ENCODE measurements at regions not wholly inside any gene's neighbourhood (a gene's known extent, or its start where the extent isn't known, plus 50 kb on each side); places are given as distances from the start of the nearest gene placed in this dataset.

DNA sequence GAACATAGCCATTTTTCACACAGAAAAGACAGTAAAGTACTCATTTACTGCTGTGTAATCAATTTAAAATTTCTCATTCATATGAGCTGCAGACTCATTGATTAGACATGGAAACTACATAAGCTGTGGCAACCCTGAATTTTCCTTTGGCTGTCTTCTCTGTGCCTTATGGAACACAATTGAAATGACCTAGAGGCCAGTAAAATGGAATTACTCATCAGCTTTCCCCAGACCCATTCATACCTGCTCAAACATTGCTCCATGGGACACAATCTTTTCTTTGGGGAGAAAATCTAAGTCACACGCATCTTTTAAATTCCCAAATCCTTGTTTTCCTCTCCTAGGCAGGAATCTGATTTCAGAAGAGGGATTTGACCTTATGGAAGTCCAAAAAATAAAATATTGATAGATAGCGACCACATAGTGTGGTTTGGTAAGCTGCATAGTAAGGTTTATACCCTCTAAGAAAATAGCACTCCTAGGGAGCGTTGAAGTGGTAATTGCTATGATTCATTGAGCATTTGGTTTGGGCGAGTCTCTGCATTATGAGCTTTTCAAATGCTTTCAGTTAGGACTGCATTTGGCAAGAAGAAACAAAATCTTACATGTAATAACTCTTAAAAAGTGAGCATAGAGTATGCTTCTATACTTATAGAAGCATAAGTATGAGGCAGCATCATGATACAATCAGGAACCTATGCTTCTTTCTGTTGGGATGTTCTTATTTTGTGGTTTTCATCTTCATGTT, 243.4 kb upstream of the GADL1 start:
- Histone ChIP-seq H3K4me1 (no peaks in the 10 kb centered on the region), H3K27me3 (no peaks in the 10 kb centered on the region), H3K27ac (no peak overlapping the region), H3K4me3 (no peak overlapping the region), H3K9me3 (no peaks in the 10 kb centered on the region), H3K36me3 (no peaks in the 10 kb centered on the region)
- intact Hi-C loops (cut with DNase I; ENCODE audit: low total_unique reads) = no loop called here
- DNase-seq (ENCODE audit: low spot score in 2 of 2) = no peak
- TF ChIP-seq CTCF (IDR thresholded peaks at IDR 0.05) (no peak), POLR2A (IDR thresholded peaks at IDR 0.05) (no peak), POLR2AphosphoS5 (IDR thresholded peaks at IDR 0.05) (no peak)

- Histone ChIP-seq H3K27me3 (no peaks in the 10 kb centered on the region), H3K27ac (no peak overlapping the region), H3K36me3 (no peaks in the 10 kb centered on the region), H3K9me3 (no peaks in the 10 kb centered on the region), H3K4me3 (no peak overlapping the region), H3K4me1 (no peaks in the 10 kb centered on the region)
- no peak for TF ChIP-seq CTCF (IDR thresholded peaks at IDR 0.05)
- no peak for TF ChIP-seq POLR2A (IDR thresholded peaks at IDR 0.05)
- no peak for TF ChIP-seq POLR2AphosphoS5 (IDR thresholded peaks at IDR 0.05)
- intact Hi-C loops (cut with DNase I; ENCODE audit: low total_unique reads) = no loop called here
- DNase-seq (ENCODE audit: low spot score in 2 of 2) = no peak
Observed at GRCh38 chr3:31140470-31140869, 246.0 kb upstream of the GADL1 start.

DNA sequence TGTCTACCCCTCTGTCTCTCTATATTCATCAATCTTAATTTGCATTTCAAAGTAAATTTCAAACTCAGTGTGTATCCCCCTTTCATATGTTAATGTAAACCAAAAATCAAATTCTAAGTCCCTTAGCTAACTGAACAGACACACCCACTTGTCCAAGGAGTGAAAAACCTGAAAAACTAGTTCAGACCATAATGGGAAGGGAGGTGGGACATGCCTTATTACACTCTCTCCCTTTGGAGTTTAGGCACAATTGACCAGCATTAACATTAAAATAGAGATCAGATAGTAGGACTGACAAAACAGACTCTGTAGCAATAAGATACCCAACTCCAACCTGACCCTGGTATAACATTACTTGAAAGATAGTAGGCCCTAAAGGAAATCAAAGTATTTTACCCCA, 247.7 kb upstream of the GADL1 start:
- intact Hi-C loops (cut with DNase I; ENCODE audit: low total_unique reads) = no loop called here

GRCh38 chr3:31142543-31142942, 248.1 kb upstream of the GADL1 start:
- no peak overlapping the region for H3K27ac ChIP-seq
- no peak for DNase-seq (ENCODE audit: low spot score in 2 of 2)
- no peaks in the 10 kb centered on the region for H3K27me3 ChIP-seq
- H3K4me3 ChIP-seq = no peak overlapping the region
- TF ChIP-seq POLR2AphosphoS5 (IDR thresholded peaks at IDR 0.05) (no peak), POLR2A (IDR thresholded peaks at IDR 0.05) (no peak), CTCF (IDR thresholded peaks at IDR 0.05) (no peak)
- intact Hi-C loops (cut with DNase I; ENCODE audit: low total_unique reads) = no loop called here
- no peaks in the 10 kb centered on the region for H3K36me3 ChIP-seq
- peaks cover 6% of the 10 kb centered on the region in 2 donors for H3K9me3 ChIP-seq
- no peaks in the 10 kb centered on the region for H3K4me1 ChIP-seq

More for the DNA sequence above, 247.7 kb upstream of the GADL1 start:
- no peaks in the 10 kb centered on the region for H3K27me3 ChIP-seq
- H3K36me3 ChIP-seq = no peaks in the 10 kb centered on the region
- TF ChIP-seq POLR2A (IDR thresholded peaks at IDR 0.05) = no peak
- no peak for TF ChIP-seq CTCF (IDR thresholded peaks at IDR 0.05)
- no peak for TF ChIP-seq POLR2AphosphoS5 (IDR thresholded peaks at IDR 0.05)
- H3K9me3 ChIP-seq = peaks cover 2% of the 10 kb centered on the region in 2 donors
- H3K4me3 ChIP-seq = no peak overlapping the region
- no peak for DNase-seq (ENCODE audit: low spot score in 2 of 2)
- no peaks in the 10 kb centered on the region for H3K4me1 ChIP-seq
- no peak overlapping the region for H3K27ac ChIP-seq

DNA sequence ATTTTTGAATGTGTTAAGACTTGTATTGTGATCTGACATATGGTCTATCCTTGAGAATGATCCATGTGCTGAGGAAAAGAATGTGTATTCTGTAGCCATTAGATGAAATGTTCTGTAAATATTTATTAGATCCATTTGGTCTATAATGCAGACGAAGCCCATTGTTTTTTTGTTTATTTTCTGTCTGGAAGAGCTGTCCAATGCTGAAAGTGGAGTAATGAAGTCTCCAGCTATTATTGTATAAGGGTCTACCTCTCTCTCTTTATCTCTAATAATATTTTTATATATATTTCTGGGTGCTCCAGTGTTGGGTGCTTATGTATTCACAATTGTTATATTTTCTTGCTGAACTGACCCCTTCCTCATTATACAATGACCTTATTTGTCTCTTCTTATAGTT, 250.6 kb upstream of the GADL1 start:
- Histone ChIP-seq H3K27ac (no peak overlapping the region), H3K4me3 (no peak overlapping the region), H3K36me3 (no peaks in the 10 kb centered on the region), H3K9me3 (peaks cover 8 to 9% of the 10 kb centered on the region in 2 donors), H3K27me3 (no peaks in the 10 kb centered on the region), H3K4me1 (no peaks in the 10 kb centered on the region)
- intact Hi-C loops (cut with DNase I; ENCODE audit: low total_unique reads) = no loop called here
- TF ChIP-seq POLR2AphosphoS5 (IDR thresholded peaks at IDR 0.05) (no peak), CTCF (IDR thresholded peaks at IDR 0.05) (no peak), POLR2A (IDR thresholded peaks at IDR 0.05) (no peak)
- no peak for DNase-seq (ENCODE audit: low spot score in 2 of 2)

All from breast epithelium (tissue), 4 donors.